ENCODE measurements at regions not wholly inside any gene's neighbourhood (a gene's known extent, or its start where the extent isn't known, plus 50 kb on each side); places are given as distances from the start of the nearest gene placed in this dataset.

DNA sequence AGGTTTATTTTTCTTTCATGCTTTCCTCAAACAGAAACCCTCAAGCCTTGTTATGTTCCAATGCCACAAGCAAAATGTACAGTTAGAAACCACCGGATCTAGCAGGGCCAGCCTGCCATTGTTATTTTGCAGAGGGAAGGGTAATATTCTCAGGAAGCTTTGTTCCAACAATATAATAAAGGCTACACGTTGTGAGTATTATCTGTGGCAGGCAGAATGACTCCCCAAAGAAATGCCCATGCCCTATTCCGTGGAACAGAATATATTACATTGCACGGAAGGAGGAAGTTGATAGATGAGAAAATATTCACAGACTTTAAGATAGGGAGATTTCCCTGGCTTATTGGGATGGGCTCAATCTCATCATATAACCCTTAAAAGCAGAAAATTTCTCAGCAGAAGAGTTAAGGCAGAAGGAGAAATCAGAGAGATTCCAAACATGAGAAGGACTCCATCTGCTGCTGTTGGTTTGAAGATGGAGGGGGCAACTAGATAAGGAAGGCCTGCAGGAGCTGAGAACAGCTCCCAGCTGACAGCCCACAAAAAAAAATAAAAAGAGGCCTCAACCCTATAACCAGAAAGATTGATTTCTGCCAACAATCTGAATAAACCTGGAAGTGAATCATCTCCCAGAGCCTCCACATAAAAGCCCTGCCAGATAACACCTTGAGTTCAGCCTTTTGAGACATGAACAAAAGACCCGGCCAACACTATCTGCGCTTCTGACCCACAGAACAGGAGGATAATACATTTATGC lies 466.6 kb downstream of the LPIN1 start:
- TF ChIP-seq, protein P1, sequence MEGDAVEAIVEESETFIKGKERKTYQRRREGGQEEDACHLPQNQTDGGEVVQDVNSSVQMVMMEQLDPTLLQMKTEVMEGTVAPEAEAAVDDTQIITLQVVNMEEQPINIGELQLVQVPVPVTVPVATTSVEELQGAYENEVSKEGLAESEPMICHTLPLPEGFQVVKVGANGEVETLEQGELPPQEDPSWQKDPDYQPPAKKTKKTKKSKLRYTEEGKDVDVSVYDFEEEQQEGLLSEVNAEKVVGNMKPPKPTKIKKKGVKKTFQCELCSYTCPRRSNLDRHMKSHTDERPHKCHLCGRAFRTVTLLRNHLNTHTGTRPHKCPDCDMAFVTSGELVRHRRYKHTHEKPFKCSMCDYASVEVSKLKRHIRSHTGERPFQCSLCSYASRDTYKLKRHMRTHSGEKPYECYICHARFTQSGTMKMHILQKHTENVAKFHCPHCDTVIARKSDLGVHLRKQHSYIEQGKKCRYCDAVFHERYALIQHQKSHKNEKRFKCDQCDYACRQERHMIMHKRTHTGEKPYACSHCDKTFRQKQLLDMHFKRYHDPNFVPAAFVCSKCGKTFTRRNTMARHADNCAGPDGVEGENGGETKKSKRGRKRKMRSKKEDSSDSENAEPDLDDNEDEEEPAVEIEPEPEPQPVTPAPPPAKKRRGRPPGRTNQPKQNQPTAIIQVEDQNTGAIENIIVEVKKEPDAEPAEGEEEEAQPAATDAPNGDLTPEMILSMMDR (IDR thresholded peaks at IDR 0.05; ENCODE audit: low read depth, low read length): no peak
- no peak for TF ChIP-seq EZH2phosphoT487 (IDR thresholded peaks at IDR 0.05; ENCODE audit: low read depth)
